Ecto neural progenitor cell (in vitro differentiated cells): ENCODE measurements at regions not wholly inside any gene's neighbourhood (a gene's known extent, or its start where the extent isn't known, plus 50 kb on each side); places are given as distances from the start of the nearest gene placed in this dataset.

Experiments used
- DNase-seq: peaks from one replicate; pipeline ENCODE4 v3.0.0-alpha.2; 2018; ENCODE audit warnings: low spot score

DNA sequence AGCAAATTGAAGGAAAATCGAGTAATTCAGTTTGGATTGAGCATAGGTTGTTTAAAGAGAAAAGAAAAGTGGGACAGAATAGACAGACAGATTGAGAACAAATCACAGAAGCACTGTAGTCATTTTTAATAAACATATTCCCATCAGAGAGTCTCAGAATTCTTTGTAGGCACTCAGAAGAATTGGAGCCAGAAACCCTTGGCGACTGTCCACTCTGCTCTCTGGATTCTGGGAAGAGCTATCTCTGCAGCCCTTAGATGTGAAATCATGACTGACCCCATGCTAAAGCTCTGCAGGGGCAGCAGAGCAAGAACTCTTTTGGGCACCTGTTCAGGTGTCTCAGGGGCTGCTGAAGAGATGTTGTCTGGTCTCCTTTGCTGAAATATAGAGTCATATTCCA lies 223.7 kb upstream of the KIRREL3 start:
- no peak for DNase-seq

DNA sequence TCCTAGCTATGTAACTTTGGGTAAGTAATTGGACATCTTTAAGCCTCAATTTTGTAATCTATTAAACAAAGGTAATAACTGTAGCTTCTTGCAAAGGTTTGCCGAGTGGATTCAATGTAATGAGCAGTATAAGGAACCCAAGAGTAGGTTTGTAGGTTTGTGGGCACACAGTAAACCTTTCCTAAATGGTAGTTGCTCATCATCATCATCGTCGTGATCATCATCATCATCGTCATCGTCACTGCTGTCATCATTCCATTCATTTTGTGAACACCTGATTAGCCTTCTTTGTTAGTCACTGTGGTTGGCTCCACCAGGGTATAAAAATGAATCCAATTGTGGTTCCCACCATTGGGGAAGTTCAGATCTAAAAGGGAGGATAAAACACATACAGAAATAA lies 223.1 kb upstream of the KIRREL3 start:
- DNase-seq: no peak

DNA sequence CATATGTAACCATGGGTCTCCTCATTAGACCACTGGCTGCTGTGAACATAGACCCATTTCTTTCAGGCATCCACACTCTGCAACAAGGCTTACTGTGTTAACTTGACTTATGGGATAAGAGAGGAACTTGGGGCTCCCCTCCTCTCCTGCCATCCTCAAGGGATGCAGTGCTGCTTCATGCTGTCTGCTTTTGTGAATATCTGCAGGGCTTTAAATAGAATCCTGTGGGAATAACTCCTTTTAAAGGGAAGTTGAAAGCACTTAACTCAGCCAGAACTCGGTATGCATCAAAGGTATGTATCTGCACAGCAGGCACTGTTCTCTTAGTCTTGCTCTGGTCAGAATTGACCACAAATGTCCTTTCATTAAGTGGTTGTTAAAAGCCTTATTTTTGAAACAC lies 222.5 kb upstream of the KIRREL3 start:
- DNase-seq: no peak

DNA sequence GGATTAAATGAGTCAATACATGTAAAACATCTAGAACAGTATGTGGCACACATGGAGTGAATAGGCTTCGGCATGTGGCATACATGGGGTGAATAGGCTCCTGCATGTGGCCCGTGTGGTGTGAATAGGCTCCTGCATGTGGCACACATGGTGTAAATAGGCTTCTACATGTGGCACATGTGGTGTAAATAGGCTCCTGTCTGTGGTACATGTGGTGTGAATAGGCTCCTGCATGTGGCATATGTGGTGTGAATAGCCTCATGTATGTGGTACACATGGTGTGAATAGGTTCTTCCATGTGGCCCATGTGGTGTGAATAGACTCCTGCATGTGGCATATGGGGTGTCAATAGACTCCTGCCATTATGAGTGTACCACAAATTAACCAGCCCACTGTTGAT lies 219.1 kb upstream of the KIRREL3 start:
- no peak for DNase-seq

DNA sequence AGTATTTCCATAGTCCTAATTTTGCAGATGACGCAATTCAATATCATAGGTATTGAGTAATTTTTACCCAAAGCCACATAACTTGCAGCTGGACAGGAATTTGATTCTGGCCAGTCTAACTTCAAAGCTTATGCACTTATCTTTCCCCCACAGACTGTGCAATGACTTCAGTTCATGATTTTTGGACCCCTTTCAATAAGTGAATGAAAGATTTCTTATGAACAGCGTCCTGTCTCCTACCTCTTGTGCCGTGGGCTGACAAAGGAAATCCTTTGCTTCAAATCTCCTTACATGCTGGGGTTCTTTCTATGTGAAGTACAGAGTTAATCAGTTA lies 217.7 kb upstream of the KIRREL3 start:
- DNase-seq: no peak

DNA sequence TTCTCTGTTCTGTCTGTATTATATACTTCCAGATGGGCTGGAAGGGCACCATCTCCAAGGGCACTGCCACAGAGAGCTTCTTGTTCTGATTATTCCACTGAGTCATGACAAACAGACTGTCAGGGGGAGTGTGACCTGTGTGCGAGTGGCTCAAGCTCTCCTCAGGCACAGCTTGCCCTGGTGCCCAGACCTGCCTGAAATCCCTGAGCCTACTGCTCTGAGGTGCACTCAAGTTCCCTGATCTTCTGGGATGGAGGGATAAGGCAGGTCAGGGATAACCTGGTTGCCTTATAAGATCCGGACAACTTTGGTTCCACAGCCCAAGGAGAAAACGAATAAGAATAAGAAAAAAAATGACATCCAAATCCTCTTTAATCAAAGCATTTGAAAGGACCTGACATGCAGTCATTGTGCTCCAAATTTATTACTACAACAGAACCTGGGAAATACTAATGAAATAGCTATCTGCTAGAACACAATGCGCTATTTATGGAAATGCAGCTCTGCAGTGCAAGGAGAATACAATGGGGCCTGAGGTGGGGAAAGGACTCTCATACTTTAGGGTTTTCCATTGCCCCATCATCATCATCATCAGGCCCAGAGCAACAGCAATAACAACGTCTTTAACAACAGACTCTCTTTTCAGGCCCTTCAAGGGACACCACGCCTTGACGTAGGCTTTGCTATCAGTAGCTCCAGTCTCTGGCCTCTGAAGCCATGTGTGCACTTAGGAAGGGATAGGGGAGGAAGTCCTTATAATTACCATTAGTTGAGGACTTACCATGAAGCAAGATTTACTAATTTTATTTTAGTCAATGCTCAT lies 217.1 kb upstream of the KIRREL3 start:
- no peak for DNase-seq

DNA sequence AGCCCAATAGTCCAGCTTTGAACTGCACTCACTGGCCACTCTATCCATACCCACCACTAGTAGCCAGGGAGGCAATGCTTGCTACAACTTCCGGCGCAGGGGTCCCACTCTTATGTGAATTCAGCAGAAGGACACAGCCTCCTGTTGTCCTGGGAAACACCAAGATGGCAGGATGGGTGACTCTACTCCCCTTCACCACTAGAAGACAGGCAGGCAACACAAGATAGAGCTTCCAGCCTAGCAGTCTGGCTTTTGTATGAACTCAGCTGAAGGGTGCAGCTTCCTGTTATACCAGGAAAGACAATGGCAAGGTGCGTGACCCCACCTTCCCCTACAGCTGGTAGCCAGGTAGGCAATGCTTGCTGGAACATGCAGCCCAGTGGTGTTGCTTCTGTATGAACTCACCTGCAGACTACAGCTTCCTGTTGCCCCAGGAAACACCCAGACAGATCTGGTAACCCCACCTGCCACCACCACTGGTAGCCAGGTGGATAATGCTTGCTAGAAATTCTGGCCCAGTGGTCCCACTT lies 205.2 kb upstream of the KIRREL3 start:
- no peak for DNase-seq

DNA sequence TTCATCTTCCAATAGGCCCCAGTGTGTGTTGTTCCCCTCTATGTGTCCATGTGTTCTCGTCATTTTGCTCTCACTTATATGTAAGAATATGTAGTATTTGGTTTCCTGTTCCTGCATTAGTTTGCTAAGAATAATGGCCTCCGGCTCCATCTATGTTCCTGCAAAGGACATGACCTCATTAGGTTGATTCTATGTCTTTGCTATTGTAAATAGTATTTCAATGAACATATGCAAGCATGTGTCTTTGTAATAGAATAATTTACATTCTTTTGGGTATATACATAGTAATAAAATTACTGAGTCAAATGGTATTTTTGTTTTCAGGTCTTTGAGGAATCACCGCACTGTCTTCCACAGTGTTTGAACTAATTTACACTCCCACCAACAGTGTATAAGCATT lies 202.9 kb upstream of the KIRREL3 start:
- no peak for DNase-seq

DNA sequence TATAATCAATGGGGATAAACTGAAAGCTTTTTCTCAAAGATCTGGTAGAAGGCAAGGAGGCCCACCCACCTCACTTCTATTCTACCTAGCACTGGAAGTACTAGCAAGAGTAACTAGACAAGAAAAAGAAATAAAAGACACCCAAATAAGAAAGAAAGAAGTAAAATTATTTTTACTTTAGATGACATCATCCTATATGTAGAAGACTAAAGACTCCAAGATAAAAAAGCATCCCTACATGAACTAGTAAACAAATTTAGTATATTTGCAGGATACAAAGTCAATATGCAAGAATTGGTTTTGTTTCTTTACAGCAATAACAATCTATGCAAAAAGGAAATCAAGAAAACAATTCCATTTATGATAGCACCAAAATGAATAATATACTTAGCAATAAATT lies 201.5 kb upstream of the KIRREL3 start:
- no peak for DNase-seq

DNA sequence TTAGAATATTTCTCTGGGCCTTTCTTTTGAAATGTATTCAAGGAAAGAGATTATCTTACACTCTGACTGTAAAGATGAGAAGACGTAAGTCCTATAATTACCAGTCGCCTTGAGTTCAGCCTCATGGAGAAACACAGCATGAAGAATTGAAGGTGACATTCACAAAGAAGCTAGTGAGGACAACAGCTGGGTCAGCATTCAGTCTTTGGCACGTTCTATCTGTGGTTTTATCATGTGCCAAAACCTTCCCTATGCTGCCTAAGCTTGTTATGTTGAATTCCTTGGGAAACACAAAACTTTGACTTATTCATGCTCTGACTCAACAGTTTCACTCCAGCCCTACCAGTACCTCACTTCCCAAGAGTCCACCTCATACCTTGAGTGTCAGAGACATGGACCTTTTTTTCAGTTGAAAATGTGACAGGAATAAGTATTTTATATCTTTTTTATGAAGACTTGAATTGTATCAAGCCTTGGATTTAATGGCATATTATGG lies 198.8 kb upstream of the KIRREL3 start:
- DNase-seq: no peak

DNA sequence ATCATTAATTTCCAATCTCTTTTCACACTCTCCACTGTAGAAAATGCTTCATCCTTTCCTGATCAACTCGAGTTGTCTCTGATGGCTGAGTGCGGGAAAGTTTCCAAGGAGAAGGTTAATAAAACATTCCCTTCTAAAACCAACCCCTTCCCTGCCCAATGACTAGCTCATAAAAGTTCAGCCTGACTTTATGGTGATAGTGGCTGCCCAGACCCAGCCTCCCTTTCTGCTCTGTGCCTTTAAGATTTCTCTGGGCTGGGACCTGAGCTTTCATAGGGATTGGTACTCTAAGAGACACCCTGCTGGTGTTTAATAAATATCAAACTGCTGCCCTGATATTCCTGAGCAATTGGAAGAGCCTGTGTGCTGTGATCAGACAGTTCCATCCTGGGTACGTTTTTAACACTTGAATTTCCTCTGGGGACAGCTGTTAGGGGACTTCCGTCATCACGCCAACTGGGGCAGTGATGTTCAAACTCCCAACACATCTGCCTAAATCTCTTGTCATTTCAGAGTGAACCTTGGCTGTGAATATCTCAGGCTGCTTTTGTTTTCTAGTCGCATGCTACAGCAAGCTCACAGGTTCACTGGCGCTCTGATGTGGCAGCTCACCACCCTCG lies 195.0 kb upstream of the KIRREL3 start:
- no peak for DNase-seq

DNA sequence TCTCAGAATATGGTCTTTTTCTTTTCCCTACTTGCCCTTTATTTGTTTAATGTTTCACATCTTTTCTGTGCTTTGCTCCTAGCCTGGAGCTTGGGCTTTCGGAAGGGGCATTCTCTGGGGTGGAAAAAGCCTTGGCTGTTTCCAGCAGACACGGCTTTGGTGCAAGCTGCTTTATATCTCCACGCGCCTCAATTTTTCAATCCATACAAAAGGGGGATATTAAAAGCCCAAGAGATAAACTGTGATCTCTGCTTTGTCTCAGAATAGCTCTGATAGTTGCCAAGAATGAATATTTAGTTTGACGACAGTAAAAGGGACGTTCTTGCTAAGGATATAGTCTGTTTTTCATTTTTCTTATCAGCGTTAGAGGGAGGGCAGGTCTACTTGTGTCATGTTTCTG lies 194.0 kb upstream of the KIRREL3 start:
- DNase-seq: no peak

DNA sequence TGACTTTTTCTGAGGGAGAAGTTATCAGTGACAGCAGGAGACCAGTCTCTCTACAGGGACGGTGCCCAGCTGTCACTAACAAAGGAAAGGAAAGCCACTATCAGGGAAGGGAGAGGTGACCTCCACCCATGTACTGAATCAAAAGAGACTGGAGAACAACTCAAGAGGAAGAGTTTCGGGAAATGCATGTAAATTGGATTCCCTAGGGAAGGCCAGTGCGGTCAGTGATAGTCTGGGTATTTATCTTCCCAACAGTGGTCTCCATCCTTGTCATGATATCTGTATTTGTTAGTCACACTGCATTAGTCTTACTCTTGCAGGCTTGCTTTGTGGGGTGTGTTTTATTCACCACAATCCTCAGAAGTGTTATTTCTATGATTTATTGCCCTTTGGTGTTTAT lies 193.4 kb upstream of the KIRREL3 start:
- no peak for DNase-seq

DNA sequence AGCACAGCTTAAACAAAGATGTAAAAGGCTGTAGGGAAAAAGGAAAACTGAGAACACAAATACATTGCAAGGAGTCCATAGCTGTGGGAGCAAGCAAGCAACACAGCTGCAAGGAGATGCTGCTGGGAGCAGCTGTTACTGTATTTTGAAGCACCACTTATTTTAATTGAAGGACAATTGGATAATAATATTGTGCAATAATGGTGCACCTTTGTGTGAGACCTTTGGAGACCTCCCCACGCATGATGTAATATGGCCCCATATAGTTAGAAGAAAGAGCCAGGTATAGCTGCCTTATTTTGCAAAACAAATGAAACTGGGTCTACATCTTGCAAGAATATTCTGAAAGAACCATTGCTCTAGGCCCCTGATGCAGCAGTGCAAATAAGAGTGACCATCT lies 191.1 kb upstream of the KIRREL3 start:
- DNase-seq: no peak

DNA sequence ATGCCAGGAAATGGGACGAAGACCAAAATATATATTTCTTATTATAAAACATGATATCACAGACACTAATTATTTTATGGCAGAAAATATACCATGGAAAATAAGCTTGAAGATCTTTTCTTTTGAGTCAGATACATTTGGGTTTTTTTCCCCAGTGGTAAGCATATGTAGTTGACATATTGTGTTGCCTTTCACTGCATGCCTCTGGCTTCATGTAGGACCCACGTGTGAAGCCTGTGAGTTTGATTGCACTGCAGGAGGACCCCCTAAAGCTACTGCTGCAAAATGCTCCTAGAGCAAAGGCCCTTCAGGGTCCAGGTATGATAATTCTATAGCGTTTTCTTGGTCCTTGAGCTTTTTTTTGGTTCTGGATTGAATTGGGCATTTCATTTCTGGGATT lies 190.7 kb upstream of the KIRREL3 start:
- no peak for DNase-seq

DNA sequence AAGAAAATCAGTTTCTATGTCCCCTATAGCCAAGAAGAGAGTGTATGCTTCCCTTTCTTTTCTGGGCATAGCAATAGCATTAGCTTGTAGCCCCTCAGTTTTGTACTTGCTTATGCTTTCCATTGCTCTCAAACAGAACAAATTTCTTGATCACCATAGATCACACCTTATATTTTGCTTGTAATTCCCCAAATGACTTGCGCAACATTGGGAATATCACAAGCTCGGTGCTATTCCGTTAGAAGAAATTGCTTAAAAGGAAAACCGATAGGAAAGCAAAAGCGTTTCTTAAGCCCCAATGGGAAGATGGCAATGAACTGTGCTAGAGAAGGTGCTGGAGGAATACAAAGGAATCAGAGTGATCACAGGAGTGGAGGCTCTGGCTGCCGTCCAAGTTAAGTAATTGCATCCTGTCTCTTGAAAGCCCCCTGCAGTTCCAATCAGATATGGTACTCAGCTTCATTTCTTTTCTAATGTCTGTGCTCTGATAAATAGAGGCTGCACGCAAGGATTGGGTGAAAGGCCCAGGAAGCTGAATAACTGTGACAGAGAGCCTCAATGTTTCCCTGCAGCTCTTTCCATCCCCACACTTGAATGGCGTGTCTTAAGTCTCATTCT lies 182.1 kb upstream of the KIRREL3 start:
- DNase-seq: no peak

DNA sequence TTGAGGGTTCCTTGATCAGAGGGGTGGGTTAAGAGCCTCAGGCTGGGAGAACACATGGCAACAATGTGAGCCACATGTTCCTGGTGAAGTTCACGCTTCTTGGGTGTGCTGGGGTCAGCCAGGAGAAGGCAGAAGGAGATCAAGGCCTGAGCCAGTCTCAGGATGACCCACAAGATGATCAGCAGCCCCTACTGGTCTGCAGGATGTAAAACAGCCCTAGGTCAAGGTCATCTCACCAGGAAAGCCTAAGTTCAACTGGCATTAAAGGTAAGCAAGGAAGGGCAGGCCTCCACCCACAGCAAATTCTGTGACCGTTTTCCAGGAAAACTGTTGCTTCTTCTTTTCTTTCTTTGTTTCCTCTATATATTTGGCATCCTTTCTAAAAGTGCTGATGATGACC lies 156.7 kb upstream of the KIRREL3 start:
- no peak for DNase-seq

DNA sequence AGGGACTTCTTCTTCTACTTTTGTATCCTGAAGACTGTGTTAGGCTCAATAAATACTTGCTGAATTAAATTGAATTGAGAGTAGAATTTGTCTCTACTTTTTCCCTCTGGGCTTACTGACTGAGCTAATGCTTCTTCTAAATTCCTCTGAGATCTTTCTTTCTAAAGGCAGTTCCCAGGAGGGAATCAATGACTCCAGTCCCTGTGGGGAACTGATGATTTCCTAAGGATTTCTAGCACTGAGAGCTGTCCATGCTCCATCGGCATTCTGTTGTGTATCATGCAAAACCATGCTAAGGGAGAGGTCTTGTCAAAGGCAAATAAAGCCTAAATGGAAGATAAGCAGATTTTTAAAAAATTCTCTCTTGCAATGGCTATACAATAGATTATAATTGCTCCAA lies 148.8 kb upstream of the KIRREL3 start:
- DNase-seq: no peak

DNA sequence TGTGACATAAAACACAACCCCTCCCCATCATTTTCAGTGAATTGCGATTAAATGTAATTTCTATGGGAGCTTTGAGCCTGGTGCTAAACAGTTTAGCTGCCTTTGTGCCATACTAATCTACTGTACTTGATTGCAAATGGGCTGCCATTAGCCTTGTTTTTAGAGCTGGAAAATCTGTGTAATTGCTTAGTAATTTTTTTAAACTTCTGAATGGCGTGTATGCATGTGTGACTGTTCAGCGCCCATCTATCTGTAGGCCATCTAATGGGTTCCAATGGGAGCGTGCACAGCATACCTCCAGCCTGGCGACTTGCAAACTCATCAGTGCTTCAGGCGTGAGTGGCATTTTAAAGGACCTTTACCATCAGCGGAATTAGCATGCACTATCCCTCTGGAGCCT lies 142.7 kb upstream of the KIRREL3 start:
- no peak for DNase-seq

DNA sequence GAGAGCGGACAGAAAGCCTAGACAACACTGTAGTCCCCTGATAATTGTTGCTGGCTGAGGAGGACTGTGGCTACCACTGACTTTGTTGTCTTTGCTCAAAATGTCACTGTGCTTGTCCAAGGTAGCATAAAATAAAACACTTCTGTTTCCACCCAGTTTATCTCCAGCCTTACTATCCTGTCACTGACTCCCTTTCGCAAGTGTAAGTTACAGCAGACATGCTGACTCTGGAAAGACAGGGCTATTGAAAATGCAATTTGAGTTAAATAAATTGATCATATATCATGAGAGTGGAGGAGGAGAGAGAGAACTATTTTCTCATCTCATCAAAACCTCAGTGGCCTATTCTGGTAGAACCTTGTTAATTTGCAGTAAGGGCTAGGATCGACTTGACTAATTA lies 138.0 kb upstream of the KIRREL3 start:
- no peak for DNase-seq

DNA sequence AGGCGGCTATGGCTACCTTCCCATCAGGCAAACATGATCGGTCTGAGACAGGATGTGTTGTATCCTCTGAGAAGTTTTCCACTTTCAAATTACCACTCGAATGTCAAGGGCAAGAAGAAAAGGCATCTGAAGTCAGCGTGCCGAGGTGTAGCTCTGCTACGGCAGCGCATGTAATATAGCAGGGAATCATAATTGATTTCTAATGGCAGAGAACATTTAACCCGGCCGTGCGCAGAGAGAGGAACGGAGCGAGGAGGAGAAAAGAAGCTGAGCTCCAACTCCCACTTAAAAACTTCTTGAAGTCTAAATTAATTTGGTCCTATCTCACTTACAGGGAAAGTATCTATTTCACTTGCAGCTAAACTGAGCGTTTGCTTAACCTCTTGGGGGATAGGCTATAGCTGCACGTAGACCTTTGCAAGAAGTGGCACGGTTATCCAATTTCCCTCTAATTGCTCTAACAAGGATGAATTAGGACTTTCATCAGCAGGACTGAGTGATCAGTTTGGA lies 137.3 kb upstream of the KIRREL3 start:
- no peak for DNase-seq

DNA sequence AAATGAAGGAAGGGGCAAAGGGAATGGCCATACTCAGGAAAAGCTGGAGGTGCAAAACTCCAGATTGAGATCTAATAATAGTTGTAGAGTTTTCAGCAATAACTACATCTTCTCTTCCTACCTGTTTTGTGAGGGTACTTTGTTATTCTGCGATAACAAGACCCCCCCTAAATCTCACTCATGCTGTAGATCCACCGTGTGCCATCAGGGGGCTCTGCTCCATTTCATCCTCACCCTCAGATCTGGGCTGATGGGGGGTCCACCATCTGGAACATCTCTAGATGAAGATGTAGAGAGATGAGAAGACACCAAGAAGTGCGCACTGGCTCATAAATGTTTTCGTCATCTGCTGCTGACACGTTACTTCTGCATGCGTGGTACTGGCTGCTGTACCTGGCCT lies 135.9 kb upstream of the KIRREL3 start:
- no peak for DNase-seq

DNA sequence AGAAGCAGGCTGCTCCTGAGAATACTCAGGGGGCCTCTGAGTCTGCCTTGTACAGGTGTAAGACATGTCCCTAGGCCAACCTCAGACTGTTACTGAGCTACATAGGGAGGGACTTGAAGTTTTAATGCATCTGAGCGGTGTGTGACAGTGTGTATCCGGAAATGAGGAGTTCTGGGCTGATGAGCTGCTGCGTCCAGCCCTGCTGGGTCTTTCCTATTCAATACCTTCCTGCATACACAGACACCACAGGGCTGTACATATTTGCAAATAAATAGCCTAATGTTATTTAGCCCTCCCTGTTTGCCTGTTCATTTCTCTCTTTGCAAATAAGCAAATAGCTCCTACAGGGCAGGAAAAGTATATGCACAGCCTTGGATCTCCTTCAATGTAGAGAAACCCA lies 134.7 kb upstream of the KIRREL3 start:
- DNase-seq: no peak
